ENCODE measurements at regions not wholly inside any gene's neighbourhood (a gene's known extent, or its start where the extent isn't known, plus 50 kb on each side); places are given as distances from the start of the nearest gene placed in this dataset.

GRCh38 chr13:71015021-71015420 is 852.0 kb downstream of the DACH1 start:
- Histone ChIP-seq H2BK120ac (ENCODE audit: low read depth, low read length, poor library complexity, severe bottlenecking) (no peak overlapping the region), H3K14ac (ENCODE audit: insufficient read depth, low read length) (no peak overlapping the region), H3K4ac (ENCODE audit: low read depth, low read length) (no peak overlapping the region), H3K4me1 (ENCODE audit: insufficient read depth, low read length) (no peaks in the 10 kb centered on the region), H3K23ac (ENCODE audit: insufficient read length, low read depth, low read length) (no peak overlapping the region), H2AFZ (ENCODE audit: low read length) (no peak overlapping the region), H4K8ac (replicated peaks; ENCODE audit: insufficient read length, low read depth, low read length) (no peak overlapping the region), H3K56ac (ENCODE audit: insufficient read length, low read depth, low read length) (no peak overlapping the region), H3K18ac (ENCODE audit: insufficient read length, low read depth, low read length) (no peak overlapping the region), H3K9me3 (ENCODE audit: control insufficient read depth, low read depth, low read length) (no peaks in the 10 kb centered on the region), H3K27me3 (ENCODE audit: insufficient read depth, low read length) (no peaks in the 10 kb centered on the region), H2BK20ac (ENCODE audit: low read depth, low read length, poor library complexity, severe bottlenecking) (no peak overlapping the region), H3K79me2 (ENCODE audit: insufficient read depth, low read length) (no peaks in the 10 kb centered on the region), H2BK12ac (ENCODE audit: insufficient read length, low read depth, low read length) (no peak overlapping the region), H2BK15ac (ENCODE audit: low read depth, low read length) (no peak overlapping the region), H2AK5ac (ENCODE audit: insufficient read length, low read length) (no peak overlapping the region), H4K91ac (ENCODE audit: insufficient read length, low read depth, low read length) (no peak overlapping the region), H3K4me2 (ENCODE audit: insufficient read depth, insufficient read length, low read length) (no peak overlapping the region), H4K20me1 (ENCODE audit: control insufficient read depth, insufficient read depth, insufficient read length) (no peaks in the 10 kb centered on the region), H3T11ph (ENCODE audit: low read length) (no peak overlapping the region), H3K9ac (ENCODE audit: extremely low read depth, insufficient read length, low read length) (no peak overlapping the region), H3K79me1 (ENCODE audit: insufficient read depth, low read depth, low read length, poor library complexity, severe bottlenecking) (no peaks in the 10 kb centered on the region), H2BK5ac (ENCODE audit: insufficient read length, low read length) (no peak overlapping the region), H3K23me2 (ENCODE audit: insufficient read length, low read depth, low read length, poor library complexity, severe bottlenecking) (no peaks in the 10 kb centered on the region), H4K5ac (ENCODE audit: insufficient read length, low read depth, low read length) (no peak overlapping the region), H3K27ac (ENCODE audit: insufficient read length, low read depth, low read length) (no peak overlapping the region)
- Mint-ChIP-seq H3K36me3 (ENCODE audit: insufficient read depth in 1 of 3, low read depth in 3 of 3) (no peaks in the 10 kb centered on the region), H3K4me1 (peaks cover 4 to 8% of the 10 kb centered on the region in 2 experiments), H3K27me3 (ENCODE audit: low read depth) (peaks cover 4% of the 10 kb centered on the region; the same call in 1 of the 2 replicates), H3K27ac (no peak overlapping the region), H3K9me3 (no peaks in the 10 kb centered on the region), H3K4me3 (no peak overlapping the region)
- no peak for TF ChIP-seq CTCF (conservative IDR thresholded peaks at IDR 0.05)
- no peak for DNase-seq
- no CpG with 5 or more reads among the region's 9 CpGs for WGBS (ENCODE audit: extremely low coverage, insufficient read length, low lambda C conversion rate)
